Osteoblast (primary cell): ENCODE measurements at regions not wholly inside any gene's neighbourhood (a gene's known extent, or its start where the extent isn't known, plus 50 kb on each side); places are given as distances from the start of the nearest gene placed in this dataset.

ENCODE experiments used
- DNase-seq: peaks from one replicate; pipeline ENCODE4 v3.0.0; 2011; ENCODE audit warnings: low spot score, mixed read lengths; ENCODE audit not compliant: insufficient read length; ENCODE audit errors: missing footprints
- H2AFZ ChIP-seq: 2 replicates; pipeline ENCODE4 v1.6.0; 2011; ENCODE audit warnings: mild to moderate bottlenecking, low read length
- H3K27ac ChIP-seq: 2 replicates; pipeline ENCODE4 v1.5.1; 2011; ENCODE audit warnings: mild to moderate bottlenecking, low read depth, low read length, moderate library complexity
- H3K27me3 ChIP-seq: 2 replicates; pipeline ENCODE4 v1.6.0; 2012; ENCODE audit warnings: mild to moderate bottlenecking, control low read depth, inconsistent platforms, low read length, moderate library complexity; ENCODE audit not compliant: insufficient read depth
- H3K36me3 ChIP-seq: 2 replicates; pipeline ENCODE4 v1.5.1; 2011; ENCODE audit warnings: mild to moderate bottlenecking, low read length, control low read depth, moderate library complexity; ENCODE audit not compliant: insufficient read depth
- H3K4me1 ChIP-seq: 2 replicates; pipeline ENCODE4 v1.5.1; 2011; ENCODE audit warnings: mild to moderate bottlenecking, low read length, control low read depth, moderate library complexity; ENCODE audit not compliant: insufficient read depth
- H3K4me2 ChIP-seq: 2 replicates; pipeline ENCODE4 v1.6.0; 2011; ENCODE audit warnings: mild to moderate bottlenecking, low read length; ENCODE audit not compliant: insufficient read depth
- H3K4me3 ChIP-seq: fragments of 200-600 bp; sonication (generic); 3 replicates; pipeline ENCODE4 v1.5.1; 2012; ENCODE audit warnings: mild to moderate bottlenecking, low read length, inconsistent platforms; ENCODE audit not compliant: insufficient read depth
- H3K79me2 ChIP-seq: 2 replicates; pipeline ENCODE4 v1.6.0; 2012; ENCODE audit warnings: mild to moderate bottlenecking, low read length, control low read depth, inconsistent platforms; ENCODE audit not compliant: insufficient read depth
- H3K9me3 ChIP-seq: 2 replicates; pipeline ENCODE4 v1.5.1; 2011; ENCODE audit warnings: low read depth, low read length, control low read depth
- H4K20me1 ChIP-seq: 2 replicates; pipeline ENCODE4 v1.6.0; 2012; ENCODE audit warnings: mild to moderate bottlenecking, low read length, control low read depth; ENCODE audit not compliant: insufficient read depth
- TF ChIP-seq, protein P1 (sequence below): IDR thresholded peaks from 2 replicates; pipeline ENCODE4 v1.5.1; 2011; ENCODE audit warnings: mild to moderate bottlenecking, low read depth, low read length, moderate library complexity; ENCODE audit errors: extremely low read depth

DNA sequence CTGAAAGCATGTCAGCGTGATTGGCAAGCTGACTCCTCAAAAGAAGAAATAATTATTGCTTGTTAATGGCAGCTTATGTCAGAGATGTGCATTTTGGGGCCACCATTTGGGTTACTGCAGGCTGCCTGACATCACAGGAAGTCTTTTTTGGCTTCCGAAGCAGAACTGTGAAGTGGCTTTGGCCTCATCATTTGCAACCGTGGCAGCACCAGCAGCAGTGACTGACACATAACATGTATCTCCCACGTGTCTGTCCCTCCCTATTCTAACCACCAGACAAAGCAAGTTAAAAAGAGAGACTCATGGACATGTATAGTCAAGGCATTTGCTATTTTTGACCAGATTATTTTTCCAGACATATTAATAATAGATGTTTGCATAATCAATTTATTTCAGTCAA is 488.7 kb upstream of the ACVR2A start:
- Histone ChIP-seq H3K36me3 (no peaks in the 10 kb centered on the region), H3K4me2 (no peak overlapping the region), H3K27me3 (no peaks in the 10 kb centered on the region), H3K79me2 (no peaks in the 10 kb centered on the region), H4K20me1 (no peaks in the 10 kb centered on the region), H2AFZ (no peak overlapping the region), H3K4me3 (no peak overlapping the region), H3K27ac (no peak overlapping the region), H3K4me1 (no peaks in the 10 kb centered on the region), H3K9me3 (no peaks in the 10 kb centered on the region)
- DNase-seq = no peak
- TF ChIP-seq, protein P1, sequence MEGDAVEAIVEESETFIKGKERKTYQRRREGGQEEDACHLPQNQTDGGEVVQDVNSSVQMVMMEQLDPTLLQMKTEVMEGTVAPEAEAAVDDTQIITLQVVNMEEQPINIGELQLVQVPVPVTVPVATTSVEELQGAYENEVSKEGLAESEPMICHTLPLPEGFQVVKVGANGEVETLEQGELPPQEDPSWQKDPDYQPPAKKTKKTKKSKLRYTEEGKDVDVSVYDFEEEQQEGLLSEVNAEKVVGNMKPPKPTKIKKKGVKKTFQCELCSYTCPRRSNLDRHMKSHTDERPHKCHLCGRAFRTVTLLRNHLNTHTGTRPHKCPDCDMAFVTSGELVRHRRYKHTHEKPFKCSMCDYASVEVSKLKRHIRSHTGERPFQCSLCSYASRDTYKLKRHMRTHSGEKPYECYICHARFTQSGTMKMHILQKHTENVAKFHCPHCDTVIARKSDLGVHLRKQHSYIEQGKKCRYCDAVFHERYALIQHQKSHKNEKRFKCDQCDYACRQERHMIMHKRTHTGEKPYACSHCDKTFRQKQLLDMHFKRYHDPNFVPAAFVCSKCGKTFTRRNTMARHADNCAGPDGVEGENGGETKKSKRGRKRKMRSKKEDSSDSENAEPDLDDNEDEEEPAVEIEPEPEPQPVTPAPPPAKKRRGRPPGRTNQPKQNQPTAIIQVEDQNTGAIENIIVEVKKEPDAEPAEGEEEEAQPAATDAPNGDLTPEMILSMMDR = no peak

DNA sequence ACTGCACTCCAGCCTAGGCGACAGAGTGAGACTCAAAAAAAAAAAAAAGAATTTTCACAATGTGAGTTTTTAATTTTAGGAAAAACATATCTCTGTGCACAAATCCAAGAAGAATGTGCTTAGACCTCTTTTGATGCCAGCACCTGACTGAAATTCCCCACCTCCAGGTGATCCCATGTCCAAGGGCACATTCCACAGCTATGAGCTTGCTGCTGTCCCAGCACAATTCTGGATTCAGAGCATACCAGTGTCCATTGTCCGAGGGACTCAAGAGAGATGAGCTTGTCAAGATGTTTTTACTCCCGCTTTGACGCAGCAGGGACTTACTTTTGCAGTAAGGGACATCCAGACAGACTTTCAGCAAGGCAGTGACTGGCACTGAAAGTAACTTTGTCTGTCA is 489.1 kb upstream of the ACVR2A start:
- Histone ChIP-seq H2AFZ (no peak overlapping the region), H3K9me3 (no peaks in the 10 kb centered on the region)
- TF ChIP-seq, protein P1 = no peak

DNA sequence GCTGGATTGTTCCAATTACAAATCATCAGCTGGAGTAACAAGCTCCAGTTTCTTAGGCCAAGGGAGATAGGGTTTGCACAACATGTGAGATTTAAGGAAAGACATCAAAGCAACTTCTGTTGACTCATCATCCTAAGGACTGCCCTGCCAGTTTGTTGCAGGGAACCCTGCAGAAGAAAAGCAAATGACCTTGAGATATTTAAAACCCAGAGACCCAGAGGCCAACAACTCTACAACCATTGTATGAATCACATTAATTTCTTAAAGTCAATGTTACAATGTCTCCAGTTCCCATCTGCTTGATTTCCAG is 491.8 kb upstream of the ACVR2A start:
- Histone ChIP-seq H4K20me1 (no peaks in the 10 kb centered on the region), H3K36me3 (no peaks in the 10 kb centered on the region), H3K4me2 (no peak overlapping the region), H2AFZ (no peak overlapping the region), H3K4me3 (no peak overlapping the region), H3K27ac (no peak overlapping the region), H3K4me1 (no peaks in the 10 kb centered on the region), H3K9me3 (no peaks in the 10 kb centered on the region), H3K27me3 (no peaks in the 10 kb centered on the region), H3K79me2 (no peaks in the 10 kb centered on the region)
- DNase-seq = no peak
- TF ChIP-seq, protein P1 = no peak

More for the DNA sequence above, 489.1 kb upstream of the ACVR2A start:
- DNase-seq = no peak
- no peaks in the 10 kb centered on the region for H3K36me3 ChIP-seq
- no peaks in the 10 kb centered on the region for H4K20me1 ChIP-seq
- no peaks in the 10 kb centered on the region for H3K4me1 ChIP-seq
- H3K27me3 ChIP-seq = no peaks in the 10 kb centered on the region
- no peak overlapping the region for H3K27ac ChIP-seq
- H3K4me2 ChIP-seq = no peak overlapping the region
- H3K79me2 ChIP-seq = no peaks in the 10 kb centered on the region
- no peak overlapping the region for H3K4me3 ChIP-seq

DNA sequence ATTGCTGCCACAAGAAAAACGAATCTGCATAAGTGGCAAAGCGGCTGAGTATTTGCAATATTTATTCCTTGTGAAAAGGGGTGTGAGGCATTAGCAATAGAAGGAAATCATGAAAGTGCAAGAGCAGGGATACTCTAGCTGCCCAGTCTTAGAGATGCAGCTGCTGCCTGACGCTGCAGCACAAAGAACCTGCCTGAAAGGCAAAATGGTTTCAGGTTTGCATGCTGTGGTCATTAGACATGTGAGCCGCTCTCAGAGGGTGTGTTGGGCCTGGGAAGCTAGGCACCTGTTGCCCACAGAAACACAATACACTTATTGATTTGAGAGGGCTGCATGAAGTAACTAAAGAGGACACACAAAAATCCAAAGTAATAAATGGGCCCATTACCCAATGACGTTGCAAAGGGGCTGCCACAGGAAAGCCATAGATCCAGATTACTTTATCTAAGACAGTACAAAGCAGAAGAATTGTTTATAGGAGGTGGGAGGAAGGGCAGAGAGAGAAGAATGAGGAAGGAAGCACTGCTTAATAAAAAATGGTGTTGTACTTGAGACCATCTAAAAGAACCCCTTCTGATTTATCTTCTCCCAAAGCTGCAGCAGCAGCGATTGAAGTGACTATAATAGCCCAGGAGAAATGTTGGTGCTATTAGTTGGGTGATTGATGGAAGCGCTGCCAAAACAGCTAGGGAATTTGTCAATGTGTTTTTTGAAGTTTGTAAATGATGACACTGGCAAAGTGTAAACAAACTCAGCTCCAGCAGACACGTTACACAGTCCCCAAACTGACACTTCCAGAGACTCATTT is 492.4 kb upstream of the ACVR2A start:
- Histone ChIP-seq H4K20me1 (no peaks in the 10 kb centered on the region), H3K36me3 (no peaks in the 10 kb centered on the region), H3K79me2 (no peaks in the 10 kb centered on the region), H3K4me3 (no peak overlapping the region), H3K27ac (no peak overlapping the region), H3K4me2 (no peak overlapping the region), H3K4me1 (no peaks in the 10 kb centered on the region), H3K27me3 (no peaks in the 10 kb centered on the region), H2AFZ (no peak overlapping the region), H3K9me3 (no peaks in the 10 kb centered on the region)
- no peak for DNase-seq
- TF ChIP-seq, protein P1 = no peak
